GM18507 (cell line): ENCODE measurements at regions not wholly inside any gene's neighbourhood (a gene's known extent, or its start where the extent isn't known, plus 50 kb on each side); places are given as distances from the start of the nearest gene placed in this dataset.
"Not testable (repeated sequence)": the region's sequence is repeated elsewhere in the genome, so short reads cannot be mapped to it uniquely, and the experiment has no call there.

Source experiments
- DNase-seq: peaks from one replicate; pipeline ENCODE4 v3.0.0; 2011; ENCODE audit warnings: low read depth; ENCODE audit not compliant: insufficient read length; ENCODE audit errors: extremely low spot score
- FAIRE-seq: peaks from 2 replicates; lab custom pipeline; 2011; peaks lifted over from hg19 to GRCh38; lab: Jason Lieb, UNC

- DNase-seq: no peak
- FAIRE-seq: no peak
These were observed 93.7 kb upstream of the TBC1D5 start for GRCh38 chr3:17836092-17836491.

GRCh38 chr3:17833786-17834559, 91.5 kb upstream of the TBC1D5 start:
- FAIRE-seq: no peak

GRCh38 chr3:17832016-17832415, 89.6 kb upstream of the TBC1D5 start:
- FAIRE-seq (no peak), DNase-seq (no peak)

More at GRCh38 chr3:17833786-17834559, 91.5 kb upstream of the TBC1D5 start:
- no peak for DNase-seq

- DNase-seq (no peak), FAIRE-seq (no peak)
These were observed 88.9 kb upstream of the TBC1D5 start for GRCh38 chr3:17831366-17831765.

GRCh38 chr3:17830788-17831187, 88.4 kb upstream of the TBC1D5 start:
- FAIRE-seq (no peak), DNase-seq (no peak)

- DNase-seq (no peak), FAIRE-seq (no peak)
These were observed 86.0 kb upstream of the TBC1D5 start for GRCh38 chr3:17828388-17828787.

- DNase-seq: no peak
- FAIRE-seq: no peak
These were observed 82.9 kb upstream of the TBC1D5 start for GRCh38 chr3:17825298-17825697.

GRCh38 chr3:17823816-17824215, 81.4 kb upstream of the TBC1D5 start:
- DNase-seq (no peak), FAIRE-seq (no peak)

- FAIRE-seq: no peak
- no peak for DNase-seq
These were observed 80.6 kb upstream of the TBC1D5 start for GRCh38 chr3:17823036-17823435.

- no peak for FAIRE-seq
- no peak for DNase-seq
These were observed 78.3 kb upstream of the TBC1D5 start for GRCh38 chr3:17820704-17821103.

GRCh38 chr3:17820275-17820674, 77.8 kb upstream of the TBC1D5 start:
- FAIRE-seq (no peak), DNase-seq (no peak)

GRCh38 chr3:17817973-17818372, 75.5 kb upstream of the TBC1D5 start:
- FAIRE-seq, DNase-seq: not testable (repeated sequence)

- no peak for DNase-seq
- no peak for FAIRE-seq
These were observed 75.1 kb upstream of the TBC1D5 start for GRCh38 chr3:17817545-17817944.

GRCh38 chr3:17816839-17817238, 74.4 kb upstream of the TBC1D5 start:
- DNase-seq, FAIRE-seq: not testable (repeated sequence)

GRCh38 chr3:17812328-17812727, 69.9 kb upstream of the TBC1D5 start:
- not testable (repeated sequence) for FAIRE-seq

GRCh38 chr3:17811646-17812045, 69.2 kb upstream of the TBC1D5 start:
- FAIRE-seq (no peak), DNase-seq (no peak)

More at GRCh38 chr3:17812328-17812727, 69.9 kb upstream of the TBC1D5 start:
- DNase-seq: not testable (repeated sequence)

- no peak for DNase-seq
- FAIRE-seq: no peak
These were observed 68.3 kb upstream of the TBC1D5 start for GRCh38 chr3:17810759-17811158.

GRCh38 chr3:17808994-17809393, 66.6 kb upstream of the TBC1D5 start:
- DNase-seq: no peak
- peak; percentile 33 for FAIRE-seq

- DNase-seq: no peak
- no peak for FAIRE-seq
These were observed 64.4 kb upstream of the TBC1D5 start for GRCh38 chr3:17806876-17807275.

- no peak for FAIRE-seq
These were observed 63.8 kb upstream of the TBC1D5 start for GRCh38 chr3:17806201-17806600.

GRCh38 chr3:17805461-17805940, 63.1 kb upstream of the TBC1D5 start:
- DNase-seq: no peak
- no peak for FAIRE-seq

More at GRCh38 chr3:17806201-17806600, 63.8 kb upstream of the TBC1D5 start:
- DNase-seq: no peak
